Glomerular visceral epithelial cell (primary cell): ENCODE measurements at regions not wholly inside any gene's neighbourhood (a gene's known extent, or its start where the extent isn't known, plus 50 kb on each side); places are given as distances from the start of the nearest gene placed in this dataset.
"Not testable (repeated sequence)": the region's sequence is repeated elsewhere in the genome, so short reads cannot be mapped to it uniquely, and the experiment has no call there.

Source experiments
- DNase-seq: peaks from one replicate; pipeline ENCODE4 v3.0.0-alpha.2; 2016; ENCODE audit errors: extremely low spot score

DNA sequence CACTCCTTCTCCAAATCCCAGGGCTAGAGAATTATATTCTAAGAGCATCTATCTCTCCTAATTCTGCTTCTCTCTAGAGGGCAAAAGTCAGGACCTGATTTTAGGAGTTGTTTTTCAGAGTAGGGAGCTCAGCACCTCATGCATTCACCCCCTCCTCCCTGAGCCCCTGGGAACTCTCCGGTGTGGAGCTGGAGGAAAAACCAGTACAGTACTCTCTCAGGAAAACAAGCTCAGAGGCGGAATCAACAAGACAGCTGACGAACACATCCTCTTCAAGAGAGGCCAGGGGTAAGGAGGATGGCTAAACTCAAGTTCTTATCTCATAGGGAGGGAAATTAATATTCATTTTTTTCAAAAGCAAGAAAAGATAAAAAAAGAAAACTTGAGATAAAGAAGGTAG lies 120.1 kb upstream of the CDYL start:
- DNase-seq = no peak

GRCh38 chr6:4655196-4656025 lies 120.8 kb upstream of the CDYL start:
- DNase-seq = no peak

GRCh38 chr6:4653141-4653540 lies 123.1 kb upstream of the CDYL start:
- DNase-seq = no peak

- no peak for DNase-seq
Measured at GRCh38 chr6:4651831-4652467, 124.3 kb upstream of the CDYL start.

DNA sequence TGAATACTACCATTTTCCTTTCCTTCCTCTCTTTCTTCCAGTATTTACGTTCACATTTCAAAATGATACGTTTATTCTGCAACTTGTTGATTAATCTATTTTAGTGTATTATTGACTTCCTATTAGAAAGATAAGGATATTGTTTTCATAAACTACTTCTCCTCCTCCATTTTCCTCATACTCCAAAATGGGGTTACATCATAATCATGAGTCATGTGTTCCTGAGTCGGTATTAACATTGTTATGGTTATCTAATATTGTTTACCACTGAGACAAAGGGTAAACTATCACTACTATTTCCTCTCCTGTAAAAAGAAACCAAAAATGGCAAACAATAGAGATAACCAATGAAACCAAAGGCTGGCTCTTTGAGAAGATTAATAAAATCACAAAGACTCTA lies 126.5 kb upstream of the CDYL start:
- DNase-seq = no peak

GRCh38 chr6:4647414-4648365 lies 128.5 kb upstream of the CDYL start:
- peak; percentile 57 for DNase-seq

- DNase-seq = no peak
Measured at GRCh38 chr6:4645713-4646360, 130.4 kb upstream of the CDYL start.

DNA sequence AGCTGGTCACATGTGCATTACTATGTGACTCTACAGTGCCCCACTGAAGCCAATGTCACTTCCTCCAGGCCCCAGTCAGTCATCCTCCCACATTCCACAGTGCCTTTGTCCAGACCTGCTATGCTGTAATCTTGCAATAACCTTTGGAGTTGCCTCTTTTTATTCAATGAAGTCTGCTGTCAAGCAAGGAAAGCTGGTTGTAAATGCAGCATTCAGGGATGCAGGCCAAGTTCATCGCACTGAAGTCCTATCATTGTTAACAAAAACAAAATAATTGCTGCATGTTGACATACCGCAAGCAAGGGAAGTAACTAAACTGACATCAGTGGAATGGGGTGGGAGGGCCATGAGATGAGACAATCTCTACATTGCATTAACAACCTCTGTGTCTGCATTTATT lies 131.2 kb upstream of the CDYL start:
- DNase-seq = no peak

- no peak for DNase-seq
Measured at GRCh38 chr6:4641461-4641860, 134.7 kb upstream of the CDYL start.

GRCh38 chr6:4640139-4640538 lies 136.1 kb upstream of the CDYL start:
- no peak for DNase-seq

DNA sequence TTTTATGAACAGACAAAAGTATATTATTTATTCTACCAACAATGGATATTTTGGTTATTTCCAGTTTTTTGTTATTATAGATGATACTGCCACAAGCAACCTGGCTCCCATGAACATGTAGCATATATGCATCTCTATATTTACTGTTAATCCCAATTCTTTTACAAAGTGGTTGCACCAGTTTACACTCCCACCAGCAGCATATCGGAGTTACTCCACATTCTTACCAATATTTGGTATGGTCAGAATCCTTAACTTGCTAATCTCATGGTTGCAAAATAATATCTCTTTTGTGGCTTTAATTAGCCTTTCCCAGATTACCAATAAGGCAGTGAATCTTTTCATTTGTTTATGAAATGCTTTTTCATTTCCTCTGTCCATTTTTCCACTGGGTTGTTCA lies 137.6 kb upstream of the CDYL start:
- DNase-seq = no peak

DNA sequence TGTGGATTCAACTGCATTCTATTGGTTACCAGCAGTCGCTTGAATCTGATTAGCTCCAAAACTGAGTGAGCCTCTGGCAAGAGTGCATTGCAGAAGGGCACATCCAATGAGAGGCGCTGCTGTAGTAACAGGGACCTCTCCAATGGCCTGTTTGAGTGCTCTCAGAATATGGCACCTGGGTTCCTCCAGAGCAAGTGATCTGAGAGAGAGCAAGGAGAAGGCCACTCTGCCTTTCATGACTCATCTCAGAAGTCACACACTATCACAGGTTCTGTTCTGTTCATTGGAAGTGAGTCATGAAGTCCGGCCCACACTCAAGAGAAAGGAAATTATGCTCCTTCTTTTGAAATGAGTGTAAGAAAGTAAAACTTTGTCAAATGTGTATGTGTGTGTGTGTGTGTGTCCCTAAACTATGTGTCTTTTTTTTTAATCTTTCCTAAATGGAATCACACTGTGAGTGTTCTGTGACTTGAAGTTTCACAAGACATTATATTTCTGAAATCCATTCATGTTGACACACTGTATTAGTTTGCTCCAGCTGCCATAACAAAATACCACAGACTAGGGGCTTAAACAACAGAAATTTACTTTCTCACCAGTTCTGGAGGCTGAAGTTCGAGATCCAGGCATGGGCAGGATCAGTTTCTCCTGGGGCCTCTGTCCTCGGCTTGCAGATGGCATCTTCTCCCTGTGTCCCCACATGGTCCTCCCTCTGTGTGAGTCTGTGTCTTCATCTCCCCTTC lies 138.3 kb upstream of the CDYL start:
- peak; percentile 9 for DNase-seq

GRCh38 chr6:4636881-4637224 lies 139.4 kb upstream of the CDYL start:
- no peak for DNase-seq

GRCh38 chr6:4636191-4636880 lies 139.9 kb upstream of the CDYL start:
- no peak for DNase-seq

DNA sequence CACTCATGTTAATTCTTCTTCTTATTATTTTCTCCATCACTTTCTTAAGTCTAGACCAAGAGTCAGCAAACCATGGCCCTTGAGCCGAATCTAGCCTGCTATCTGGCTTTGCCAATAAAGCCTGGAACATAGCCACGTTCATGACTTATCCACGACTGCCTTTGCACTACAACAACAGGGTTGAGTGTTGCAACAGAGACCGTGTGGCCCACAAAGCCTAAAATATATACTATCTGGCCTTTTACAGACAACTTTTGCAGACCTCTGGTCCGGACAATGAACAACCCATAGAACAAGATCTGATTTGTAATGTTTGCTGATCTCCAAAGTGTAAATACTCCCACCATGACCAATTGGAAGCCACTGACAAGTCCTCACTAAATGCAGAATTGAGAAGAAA lies 140.5 kb upstream of the CDYL start:
- DNase-seq = no peak

GRCh38 chr6:4632421-4632820 lies 143.8 kb upstream of the CDYL start:
- DNase-seq = no peak

DNA sequence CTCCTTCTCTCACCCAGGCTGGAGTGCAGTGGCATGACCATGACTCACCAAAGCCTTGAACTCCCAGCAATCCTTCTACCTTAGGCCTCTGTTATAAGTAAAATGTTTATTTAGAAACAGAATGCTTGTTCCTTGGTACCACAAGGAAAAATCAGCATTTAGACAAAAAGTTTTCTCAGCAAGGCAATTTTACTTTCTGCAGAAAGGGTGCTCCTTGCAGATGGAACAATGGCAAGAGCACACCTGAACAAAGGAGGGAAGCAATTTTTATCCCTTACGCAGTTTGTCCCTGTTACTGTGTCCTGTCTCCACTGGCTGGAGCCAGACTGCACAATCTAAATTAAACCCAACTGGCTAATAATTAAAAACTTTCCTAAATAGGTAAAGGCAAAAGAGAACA lies 146.4 kb upstream of the CDYL start:
- DNase-seq = not testable (repeated sequence)

GRCh38 chr6:4625557-4625956 lies 150.6 kb upstream of the CDYL start:
- no peak for DNase-seq

- no peak for DNase-seq
Measured at GRCh38 chr6:4624726-4625125, 151.5 kb upstream of the CDYL start.

GRCh38 chr6:4620284-4621151 lies 155.7 kb upstream of the CDYL start:
- no peak for DNase-seq
